ENCODE measurements at regions not wholly inside any gene's neighbourhood (a gene's known extent, or its start where the extent isn't known, plus 50 kb on each side); places are given as distances from the start of the nearest gene placed in this dataset.

DNA sequence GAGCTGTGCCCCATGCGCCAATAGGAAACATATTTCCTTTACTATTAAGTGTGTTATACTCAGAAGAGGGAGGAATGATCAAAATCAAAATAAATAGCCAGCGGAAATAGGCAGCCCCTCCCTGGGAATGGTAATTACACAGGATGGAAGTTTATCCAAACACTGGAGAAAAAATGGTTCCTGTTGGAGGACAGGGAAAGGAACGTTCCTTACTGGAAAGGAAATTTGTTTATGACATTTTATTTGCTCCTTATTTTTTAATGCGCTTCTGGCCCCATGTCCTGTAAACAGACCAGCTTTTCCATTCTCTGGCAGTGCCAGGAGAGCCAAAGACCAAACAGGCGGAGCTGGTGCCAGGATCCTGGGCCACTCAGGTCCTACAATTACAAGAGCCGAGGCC is 273.7 kb downstream of the SOX9 start:
- no peak for DNase-seq

DNA sequence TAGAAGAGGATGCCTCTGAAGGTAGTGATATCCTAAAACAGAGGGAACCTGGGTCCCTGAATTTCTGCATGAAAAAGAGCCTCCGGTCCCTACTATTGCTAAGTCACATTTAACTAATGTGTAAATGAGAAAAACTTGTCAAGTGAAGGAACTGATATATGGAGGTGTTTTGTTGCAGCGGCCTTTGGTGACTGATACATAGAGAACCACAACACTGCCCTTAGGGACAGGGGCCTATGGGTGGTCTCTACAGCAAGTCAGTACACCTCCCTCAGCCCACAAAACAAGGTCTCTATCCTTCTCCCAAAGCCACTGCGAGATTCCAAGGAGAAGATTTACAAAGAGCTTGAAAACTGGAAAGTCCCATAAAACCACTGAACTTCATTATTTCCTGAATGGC is 275.3 kb downstream of the SOX9 start:
- no peak for DNase-seq

DNA sequence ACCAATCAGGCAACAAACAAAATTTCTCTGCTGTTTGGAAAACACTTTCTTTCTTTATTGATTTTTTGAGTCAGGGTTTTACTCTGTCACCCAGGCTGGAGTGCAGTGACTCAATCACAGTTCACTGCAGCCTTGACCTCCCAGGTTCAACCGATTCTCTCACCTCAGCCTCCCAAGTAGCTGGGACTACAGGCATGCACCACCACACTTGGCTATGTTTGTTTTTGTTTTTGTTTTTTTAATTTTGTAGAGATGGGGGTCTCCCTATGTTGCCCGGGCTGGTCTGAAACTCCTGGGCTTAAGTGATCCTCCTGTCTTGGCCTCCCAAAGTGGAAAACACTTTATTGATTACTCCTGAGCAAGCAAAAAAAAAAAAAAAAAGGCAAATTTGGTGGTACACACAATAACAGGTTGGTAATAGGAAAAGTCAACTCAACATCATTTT is 276.4 kb downstream of the SOX9 start:
- no peak for DNase-seq

DNA sequence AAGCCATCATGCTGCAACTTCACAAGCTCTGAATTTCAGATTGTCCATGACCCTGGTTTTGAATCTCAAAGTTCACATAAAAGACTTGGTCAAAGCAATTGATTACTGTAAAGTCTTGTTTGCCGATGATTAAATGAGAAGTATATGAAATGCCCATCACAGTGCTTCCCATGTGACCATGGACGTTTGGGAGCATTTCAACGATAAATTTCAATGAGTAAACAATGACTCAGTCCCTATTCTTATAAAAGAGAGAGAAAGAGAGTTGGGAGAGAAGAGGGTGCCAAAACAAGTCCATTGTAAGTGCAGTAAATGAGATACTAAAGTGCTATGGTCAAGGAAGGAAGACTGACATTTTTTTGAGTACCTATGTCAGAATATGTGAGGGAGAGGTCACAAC is 276.9 kb downstream of the SOX9 start:
- no peak for DNase-seq

DNA sequence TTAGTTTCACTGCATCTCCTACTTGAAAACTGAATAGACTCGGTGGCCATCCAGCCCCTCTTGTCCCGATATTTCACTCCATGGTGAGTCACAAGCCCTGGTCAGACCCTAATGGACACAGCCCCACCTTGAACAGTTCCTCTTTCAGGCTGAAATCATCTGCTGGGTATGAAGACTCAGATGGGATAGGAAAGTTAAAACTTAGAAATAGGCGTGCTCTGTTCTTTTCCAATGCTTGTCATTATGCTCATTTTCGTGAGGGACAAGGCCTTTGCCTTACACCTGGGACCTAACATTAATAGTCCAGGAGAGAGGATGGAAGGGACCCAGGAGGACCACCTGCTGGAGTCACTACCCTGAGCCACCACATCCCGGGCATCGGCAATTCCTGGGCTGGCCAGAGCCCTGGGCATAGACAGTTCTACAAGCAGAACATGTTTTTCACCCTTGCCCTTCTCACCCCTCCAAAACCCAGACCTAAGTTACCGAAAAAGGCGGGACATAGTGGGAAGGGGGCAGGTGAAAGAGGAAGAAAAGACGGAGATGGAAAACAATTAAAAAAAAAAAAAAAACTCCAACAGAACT is 278.3 kb downstream of the SOX9 start:
- DNase-seq, result no peak

DNA sequence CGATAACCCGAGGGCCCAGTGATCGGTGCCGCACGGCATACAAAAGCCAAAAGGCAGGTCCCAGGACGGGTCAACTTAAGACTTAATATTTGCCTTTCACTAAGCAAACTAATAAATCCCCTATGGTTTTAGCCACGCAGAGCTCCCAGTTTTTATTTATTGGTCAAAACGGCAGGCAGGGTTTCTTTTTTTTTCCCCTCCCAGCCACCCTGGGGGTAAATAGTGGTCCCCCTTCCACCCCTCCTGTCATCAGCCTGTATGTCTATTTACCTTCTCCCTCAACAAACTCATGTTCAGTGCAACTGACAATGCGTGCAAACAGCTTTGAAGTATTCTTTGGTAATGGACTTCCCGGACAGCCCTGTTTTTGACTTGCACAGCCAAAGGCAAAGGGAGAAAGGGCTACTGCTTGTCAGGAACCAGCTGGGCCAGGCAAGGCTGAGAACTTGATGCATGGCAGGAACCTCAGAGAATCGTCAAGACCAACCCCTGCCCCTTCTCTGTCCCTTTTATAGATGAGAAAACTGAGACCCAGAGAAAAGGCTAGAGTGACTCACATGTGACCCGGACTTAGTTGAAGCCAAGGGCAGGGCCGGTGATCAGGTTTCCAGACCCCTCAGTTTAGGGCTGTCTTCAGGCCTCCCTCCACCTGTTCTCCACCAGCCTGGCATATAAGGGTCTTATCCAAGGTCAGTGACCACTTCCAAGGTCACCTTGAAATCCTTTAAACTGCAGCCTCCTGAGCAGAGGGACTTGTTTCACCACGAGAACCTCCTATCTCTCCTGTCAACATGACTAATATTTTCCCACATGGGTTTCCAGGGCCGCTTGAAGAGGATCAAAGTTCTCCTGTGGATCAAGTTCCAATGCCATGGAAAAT is 279.0 kb downstream of the SOX9 start:
- no peak for DNase-seq

DNA sequence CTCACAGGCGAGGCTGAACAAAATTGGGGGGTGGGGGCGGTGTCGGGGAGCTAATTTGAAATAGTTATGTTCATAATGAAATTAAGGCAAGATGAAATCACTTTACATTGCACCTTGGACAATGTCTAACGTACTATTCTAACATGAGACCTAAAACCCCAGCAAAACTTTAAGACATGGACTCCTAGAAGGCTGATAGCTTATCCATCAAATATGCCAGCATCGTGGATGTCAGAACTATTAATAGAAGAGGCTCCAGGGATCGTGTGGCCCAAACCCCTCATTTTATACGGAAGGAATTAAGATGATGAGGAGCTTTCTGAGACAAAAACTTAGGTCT is 279.6 kb downstream of the SOX9 start:
- DNase-seq, result no peak

DNA sequence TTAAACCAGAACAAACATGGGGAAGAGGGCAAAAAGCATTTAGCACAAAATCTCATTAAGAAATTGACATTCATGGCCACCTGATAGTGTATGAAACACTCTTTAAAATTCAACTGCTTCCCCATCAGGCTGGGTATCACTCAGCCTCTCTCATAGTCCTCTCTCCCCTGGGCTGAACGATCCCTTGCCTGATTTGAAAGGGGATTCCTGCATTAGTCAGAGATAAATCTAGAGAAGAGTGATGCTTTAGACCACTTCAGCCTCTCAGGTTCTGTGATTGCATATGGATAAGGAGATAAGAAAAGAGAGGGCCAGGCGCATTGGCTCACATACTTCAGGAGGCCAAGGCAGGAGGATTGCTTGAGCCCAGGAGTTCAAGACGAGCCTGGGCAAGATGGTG is 280.0 kb downstream of the SOX9 start:
- DNase-seq, result no peak

DNA sequence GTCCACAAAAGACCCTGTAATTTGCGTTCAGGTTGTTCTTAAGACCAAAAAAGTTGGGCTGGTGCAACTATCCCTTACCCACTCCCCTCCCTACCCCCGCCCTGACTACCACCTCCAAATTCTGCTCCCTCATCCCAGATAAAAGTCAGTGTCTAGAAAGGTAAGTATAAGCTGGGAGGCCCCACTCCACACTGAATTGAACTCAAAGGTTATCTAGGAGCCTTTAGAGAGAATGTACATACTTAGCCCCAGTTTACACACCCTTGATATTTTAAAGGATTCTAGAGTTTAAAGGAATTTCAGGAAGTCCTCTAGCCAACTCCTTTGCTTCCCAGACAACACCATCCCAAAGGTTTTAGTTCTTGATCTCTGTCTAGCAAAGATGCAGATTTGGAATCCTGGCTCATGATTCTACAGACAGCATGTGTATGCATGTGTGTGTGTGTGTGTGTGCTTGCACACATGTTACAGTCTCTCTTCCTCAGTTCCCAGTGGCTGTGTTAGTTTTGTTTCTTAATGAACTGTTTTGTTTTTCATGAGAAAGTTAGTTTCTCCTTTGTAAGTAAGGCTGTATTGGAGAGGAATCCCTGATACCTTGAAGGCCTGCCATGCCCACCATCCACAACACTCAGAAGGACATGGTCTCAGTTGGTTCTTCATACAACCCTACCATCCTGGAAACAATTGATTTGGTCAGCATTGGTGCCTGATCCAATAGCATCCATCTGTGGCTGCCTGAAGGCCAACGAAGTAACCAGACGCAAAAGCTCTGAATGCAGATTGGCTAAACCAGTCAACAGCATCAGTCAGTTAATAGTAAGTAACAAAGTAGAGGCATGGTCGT is 281.3 kb downstream of the SOX9 start:
- no peak for DNase-seq

DNA sequence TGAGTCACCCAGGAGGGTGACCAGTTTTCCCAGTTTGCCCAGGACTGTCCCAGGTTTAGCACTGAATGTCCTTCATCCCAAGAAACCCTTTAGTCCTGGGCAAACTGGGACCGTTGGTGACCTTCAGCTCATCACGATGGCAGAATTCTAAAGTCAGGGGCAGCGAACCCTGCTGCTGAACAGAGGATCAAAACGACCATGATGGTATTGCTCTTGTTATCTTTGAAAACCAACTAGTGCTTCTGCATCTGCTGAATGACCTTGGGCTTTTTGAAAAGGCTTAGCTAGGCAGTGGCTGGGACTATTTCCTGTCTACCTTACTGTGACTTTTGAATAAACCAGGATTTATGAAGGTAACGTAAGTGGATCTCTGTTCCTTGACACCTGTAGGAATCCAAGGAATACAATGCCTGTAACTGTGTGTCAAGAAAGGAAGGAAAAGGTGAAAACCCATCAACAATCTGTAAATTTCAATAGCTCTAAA is 281.9 kb downstream of the SOX9 start:
- DNase-seq, result no peak

DNA sequence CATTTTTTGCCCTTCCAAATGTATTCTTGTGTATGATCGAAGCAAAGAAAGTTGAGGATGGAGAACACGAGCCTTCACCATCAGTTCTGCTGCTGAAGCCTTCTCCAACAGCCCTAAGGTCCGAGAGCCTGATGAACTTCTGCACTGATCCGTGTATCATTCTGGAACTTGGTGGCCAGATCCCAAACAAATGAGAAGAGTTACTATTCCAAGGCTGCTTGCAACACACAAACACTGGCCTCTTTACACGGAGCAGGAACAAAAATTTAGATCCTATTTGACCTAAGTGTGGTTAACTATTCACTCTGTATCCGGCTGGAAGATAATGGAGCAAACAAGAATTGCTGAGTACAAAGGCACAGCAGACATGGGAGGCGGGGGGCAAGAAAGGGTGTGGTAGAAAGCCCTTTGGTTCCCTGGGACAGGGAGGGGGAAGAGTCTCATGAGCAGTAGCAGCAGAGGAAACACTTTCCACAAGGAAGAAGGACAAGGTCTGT is 282.9 kb downstream of the SOX9 start:
- DNase-seq, result no peak

DNA sequence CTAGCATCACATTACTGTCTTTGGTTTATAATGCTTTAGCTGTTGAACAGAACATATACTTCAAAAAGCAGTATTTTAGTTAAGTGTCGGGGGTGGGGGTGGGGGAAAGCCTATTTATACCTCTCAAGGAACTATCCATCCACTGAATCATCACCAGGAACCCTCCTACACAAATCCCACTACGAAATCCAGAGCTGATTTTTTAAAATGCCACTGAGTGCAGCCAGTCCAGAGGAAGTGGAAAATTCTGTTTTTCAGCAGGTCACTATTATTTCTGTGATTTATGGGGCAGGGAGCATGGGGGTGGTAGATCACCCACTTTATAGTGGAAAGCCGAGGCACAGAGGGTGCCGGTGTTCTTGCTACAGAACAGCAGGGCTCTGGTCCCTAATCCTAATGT is 284.1 kb downstream of the SOX9 start:
- no peak for DNase-seq

DNA sequence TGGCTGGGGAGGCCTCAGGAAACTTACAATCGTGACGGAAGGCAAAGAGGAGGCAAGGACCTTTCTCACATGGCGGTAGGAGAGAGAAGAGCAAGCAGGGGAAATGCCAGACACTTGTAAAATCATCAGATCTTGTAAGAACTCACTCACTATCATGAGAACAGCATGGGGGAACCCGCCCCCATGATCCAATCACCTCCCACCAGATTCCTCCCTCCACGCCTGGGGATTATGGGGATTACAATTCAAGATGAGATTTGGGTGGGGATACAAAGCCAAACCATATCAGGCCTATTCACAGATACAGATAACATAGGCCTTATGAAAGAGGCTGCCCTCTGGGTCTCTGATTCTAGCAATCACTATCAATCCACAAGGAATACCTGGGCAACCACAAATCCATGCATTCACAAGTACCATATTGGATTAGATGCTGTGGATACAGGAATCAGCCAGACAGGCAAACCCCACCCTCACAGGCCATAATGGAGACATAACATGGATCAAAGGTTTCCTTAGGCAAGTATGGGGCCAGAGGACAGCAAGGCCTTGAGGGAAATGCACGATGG is 284.9 kb downstream of the SOX9 start:
- DNase-seq, result no peak

DNA sequence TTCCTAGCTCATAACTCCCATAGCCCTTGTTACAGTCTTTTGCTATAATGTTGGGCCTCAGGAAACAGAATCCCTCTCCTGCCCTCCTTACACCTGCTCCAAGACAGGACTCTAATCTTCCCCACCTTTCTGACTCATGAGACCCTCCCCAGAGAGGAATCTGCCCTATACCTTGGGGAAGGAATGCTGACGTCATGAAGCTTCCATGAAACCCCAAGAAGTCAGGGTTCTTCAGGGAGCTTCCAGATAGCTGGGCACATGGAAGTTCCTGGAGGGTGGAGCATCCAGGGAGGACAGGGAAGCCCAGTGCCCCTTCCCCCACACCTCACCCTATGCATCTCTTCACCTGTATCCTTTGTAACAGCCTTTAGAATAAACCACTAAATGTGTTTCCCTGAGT is 285.7 kb downstream of the SOX9 start:
- no peak for DNase-seq

DNA sequence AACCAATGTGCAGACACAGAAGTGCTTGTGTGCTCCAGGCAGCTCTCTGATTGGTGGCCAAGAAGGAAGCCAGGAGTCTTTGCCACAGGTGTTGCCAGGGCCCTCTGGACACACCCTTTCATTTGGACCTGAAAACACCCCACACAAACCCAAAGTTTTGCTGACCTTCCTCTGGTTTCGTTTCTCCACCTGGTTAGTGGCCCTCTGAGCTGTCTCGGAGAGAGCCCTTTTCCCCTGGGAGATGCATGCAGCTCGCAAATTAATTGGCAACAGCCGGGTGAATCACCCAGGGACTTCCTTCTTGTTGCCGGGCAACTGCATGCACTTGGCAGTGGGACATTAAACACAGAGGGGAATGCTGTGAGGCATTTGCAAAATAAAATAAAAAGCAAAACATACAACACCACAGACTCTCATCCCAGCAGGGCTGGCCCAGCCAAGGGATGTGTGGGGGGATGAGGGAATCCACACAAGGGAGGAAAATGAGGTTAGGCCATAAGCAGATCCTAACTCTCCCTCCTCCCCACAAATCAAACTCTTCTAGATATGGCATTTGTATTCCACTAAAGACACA is 286.6 kb downstream of the SOX9 start:
- DNase-seq, result peak; percentile 91

DNA sequence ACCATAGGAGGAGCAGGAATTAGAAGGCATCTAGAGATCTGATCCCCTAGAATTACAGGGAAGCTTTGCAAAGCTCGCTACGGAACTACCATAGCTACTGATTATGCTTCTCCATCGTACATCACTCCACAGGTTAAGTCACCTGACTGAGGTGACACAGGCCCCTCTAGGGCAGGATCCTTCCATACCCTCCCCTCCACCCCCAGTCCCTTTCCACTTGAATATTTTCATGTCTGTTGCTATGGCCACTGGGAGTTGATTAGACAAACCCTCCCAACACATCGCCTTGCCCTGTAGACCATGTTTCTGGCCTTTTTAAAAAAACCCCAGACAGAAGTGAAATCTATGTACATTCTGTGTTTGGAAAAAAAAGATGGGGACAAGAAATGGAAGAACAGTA is 287.1 kb downstream of the SOX9 start:
- DNase-seq, result no peak

DNA sequence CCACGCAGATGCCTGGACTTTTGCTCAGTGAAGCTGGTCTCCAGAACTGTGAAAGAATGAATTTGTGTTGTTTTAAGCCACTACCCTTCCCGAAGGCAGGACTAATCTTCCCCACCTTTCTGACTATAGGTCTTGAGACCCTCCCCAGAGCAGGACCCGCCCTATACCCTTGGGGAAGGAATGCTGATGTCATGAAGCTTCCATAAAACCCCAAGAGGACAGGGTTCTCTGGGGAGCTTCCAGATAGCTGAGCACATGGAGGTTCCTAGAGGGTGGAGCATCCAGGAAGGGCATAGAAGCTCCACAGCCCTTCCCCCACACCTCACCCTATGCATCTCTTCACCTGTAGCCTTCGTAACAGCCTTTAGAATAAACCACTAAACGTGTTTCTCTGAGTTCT is 287.8 kb downstream of the SOX9 start:
- DNase-seq, result no peak

DNA sequence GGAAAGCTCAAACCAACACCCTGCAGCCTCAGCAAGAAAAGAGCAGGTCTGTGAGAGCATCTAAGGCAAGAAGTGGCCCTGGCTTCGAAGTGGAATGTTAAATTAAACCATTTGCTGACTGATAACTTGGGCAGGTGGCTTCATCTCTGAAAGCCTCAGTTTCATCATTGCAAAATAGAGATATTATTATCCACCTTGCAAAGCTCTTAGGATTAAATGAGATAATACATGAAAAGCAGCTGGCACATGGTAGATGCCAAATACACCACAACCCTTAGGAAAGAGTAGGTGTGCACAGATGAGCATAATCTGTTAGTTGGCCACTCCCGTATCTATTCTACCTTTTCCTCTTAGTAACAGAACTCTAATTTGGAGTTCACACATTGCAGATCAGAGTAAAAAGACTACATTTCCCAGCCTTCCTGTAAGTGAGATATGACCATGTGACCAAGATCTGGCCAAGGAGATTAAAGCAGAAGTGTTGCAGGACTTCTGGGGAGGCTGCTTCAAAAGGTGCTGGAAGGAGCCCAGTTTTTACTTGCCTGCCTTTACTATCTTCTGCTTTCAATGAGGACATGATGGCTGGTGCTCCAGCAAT is 288.7 kb downstream of the SOX9 start:
- DNase-seq, result no peak

DNA sequence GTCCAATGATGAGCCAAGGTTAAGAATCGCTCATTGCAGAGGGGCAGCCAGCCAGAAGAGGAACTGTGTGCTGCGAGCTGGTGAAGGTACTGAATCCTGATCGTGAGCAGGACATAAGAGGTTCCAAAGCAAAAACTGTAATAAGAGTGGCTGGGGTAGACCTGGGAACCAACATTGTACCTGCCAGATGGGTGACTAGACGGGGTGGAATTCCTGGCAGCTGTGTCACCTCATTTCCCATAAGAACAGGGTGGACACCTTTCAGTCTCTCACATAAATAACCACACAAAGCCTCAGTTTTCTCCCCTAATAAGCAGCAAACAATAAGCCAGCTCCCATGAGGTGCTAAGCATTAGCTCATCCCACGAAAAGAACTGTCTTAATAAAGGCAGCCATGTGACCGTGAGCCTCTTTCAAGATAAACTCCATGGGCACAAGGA is 290.3 kb downstream of the SOX9 start:
- no peak for DNase-seq

DNA sequence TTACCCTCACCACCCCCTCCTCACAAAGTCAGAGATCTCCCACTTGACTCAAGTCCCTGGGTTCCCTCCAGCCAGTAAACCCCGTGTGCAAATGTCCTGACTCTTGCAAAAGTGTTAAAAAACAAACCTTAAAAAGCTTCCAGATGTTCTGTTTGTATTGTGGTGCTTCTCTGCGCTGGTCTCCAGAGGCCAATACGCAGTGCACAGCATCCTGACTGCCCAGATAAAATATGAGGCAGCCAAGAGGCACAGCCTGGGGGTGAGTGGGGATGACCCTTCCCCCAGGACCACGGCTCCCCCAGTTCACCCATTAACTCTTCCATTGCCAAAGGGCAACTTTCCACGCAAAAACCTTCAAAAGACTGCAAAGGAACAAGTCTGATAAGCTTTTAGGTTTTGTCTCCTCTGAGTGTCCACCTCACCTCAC is 291.8 kb downstream of the SOX9 start:
- no peak for DNase-seq

DNA sequence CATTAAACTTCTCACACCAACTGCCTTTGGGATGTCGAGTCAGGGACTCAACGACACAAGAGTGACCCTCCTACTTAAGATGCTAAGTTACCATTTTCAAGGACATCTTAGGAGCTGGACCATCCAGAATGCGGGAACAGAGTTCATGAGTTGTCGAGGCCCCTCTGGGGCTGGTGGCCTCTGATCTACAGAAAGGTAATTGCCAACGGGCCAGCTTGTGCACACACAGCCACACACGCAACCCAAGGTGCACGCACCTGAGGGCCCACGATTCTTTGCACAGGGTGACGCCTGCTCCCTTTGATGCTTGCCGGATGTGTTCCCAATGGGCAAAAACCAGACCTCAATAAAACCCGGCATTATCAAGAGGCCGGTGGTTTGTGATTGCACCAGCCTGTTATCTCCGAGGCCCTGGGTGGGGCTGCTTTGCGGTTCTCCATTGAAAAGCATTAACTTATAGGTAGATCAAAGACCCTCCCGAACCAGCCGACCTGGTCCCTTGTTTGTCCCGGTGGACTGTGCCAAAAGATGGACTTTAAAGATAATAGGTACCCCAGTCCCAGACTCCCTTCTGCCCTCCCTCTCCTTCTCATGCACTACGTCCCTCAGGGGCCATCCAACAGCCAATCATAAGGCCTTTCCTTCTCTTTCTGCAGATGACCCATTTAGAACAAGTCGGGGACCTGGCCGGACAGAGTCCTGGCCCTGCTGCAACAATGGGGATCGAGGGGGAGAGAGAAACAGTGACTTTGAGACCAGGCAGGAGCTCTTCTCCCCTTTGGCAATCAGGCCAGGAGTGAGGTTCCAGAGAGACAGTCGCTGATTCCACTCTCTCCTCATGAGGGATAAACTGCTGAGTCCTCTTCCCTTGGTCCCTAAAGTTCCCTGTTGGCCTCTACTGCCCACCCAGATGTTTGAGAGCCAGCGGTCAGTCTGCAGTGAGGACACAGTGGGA is 292.5 kb downstream of the SOX9 start:
- no peak for DNase-seq

Data from NCI-H1105 treated with DMSO at 0.1 percent for 48 hours (cell line).